ENCODE measurements at regions not wholly inside any gene's neighbourhood (a gene's known extent, or its start where the extent isn't known, plus 50 kb on each side); places are given as distances from the start of the nearest gene placed in this dataset.

DNA sequence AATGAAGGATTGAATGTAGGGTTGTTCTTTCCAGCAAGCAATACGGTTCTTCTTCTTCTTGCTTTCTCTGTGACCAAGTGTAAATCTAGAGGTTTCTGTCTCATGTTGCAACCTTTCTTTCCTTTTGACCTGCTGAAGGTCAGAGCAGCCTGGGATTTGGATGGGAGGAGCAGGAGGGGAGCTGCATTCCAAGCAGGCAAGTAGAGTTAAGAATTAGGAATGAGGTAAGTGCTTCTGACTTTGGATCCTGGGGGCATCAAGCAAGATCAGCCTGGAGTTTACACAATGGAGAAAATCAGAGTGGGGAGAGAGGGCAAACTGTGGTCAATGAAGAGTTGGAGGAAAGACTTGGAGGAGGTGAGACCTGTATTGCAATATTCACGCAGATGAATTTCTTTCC is 225.6 kb upstream of the ZBED5 start:
- POLR2A ChIA-PET: no interaction called here
- H3K4me1 ChIP-seq (ENCODE audit: control insufficient read depth, extremely low read depth, insufficient read depth, low read length): no peaks in the 10 kb centered on the region
- H3K27me3 ChIP-seq (ENCODE audit: control insufficient read depth in 2 of 2, insufficient read depth in 2 of 2, low read length in 2 of 2): peaks cover 0 to 3% of the 10 kb centered on the region in 2 experiments
- no peak overlapping the region for H2AFZ ChIP-seq (ENCODE audit: low read depth, low read length)
- H4K20me1 ChIP-seq (replicated peaks; ENCODE audit: control insufficient read depth, extremely low read depth, insufficient read depth, low read length): no peaks in the 10 kb centered on the region
- intact Hi-C loops (cut with micrococcal nuclease) (no loop called here), dilution Hi-C loops (cut with MboI; ENCODE audit: extremely low pct_ligation_motif_present, low sequenced_read_pairs) (no loop called here)
- H3K9me3 ChIP-seq (replicated peaks; ENCODE audit: control insufficient read depth, insufficient read depth, low read length): no peaks in the 10 kb centered on the region
- no TSS peak for BruUV-seq (replicated peaks)
- CTCF ChIA-PET: no interaction called here
- no peak overlapping the region for H3K27ac ChIP-seq (ENCODE audit: insufficient read depth, low read depth, low read length)
- no peaks in the 10 kb centered on the region for H3K36me3 ChIP-seq (ENCODE audit: control insufficient read depth in 2 of 2, extremely low read depth in 1 of 2, insufficient read depth in 2 of 2, low read length in 2 of 2)
- no peaks in the 10 kb centered on the region for H3K9me1 ChIP-seq (replicated peaks; ENCODE audit: control insufficient read depth, extremely low read depth, insufficient read depth, low read length)
- no peak for FAIRE-seq
- no peak for DNase-seq (ENCODE audit: low read depth, low spot score)
- H3K4me2 ChIP-seq (ENCODE audit: insufficient read depth, low read length): no peak overlapping the region
- H3K9ac ChIP-seq (replicated peaks; ENCODE audit: extremely low read depth, insufficient read depth, low read length): no peak overlapping the region
- TF ChIP-seq CTCF (IDR thresholded peaks at IDR 0.05; ENCODE audit: extremely low read depth in 1 of 2, insufficient read depth in 1 of 2, low read depth in 1 of 2, low read length in 2 of 2) (no peak), MYC (IDR thresholded peaks at IDR 0.05; ENCODE audit: low read depth, low read length) (no peak), POLR2A (IDR thresholded peaks at IDR 0.05; ENCODE audit: low read depth, low read length) (no peak), GATA2 (IDR thresholded peaks at IDR 0.05; ENCODE audit: insufficient read depth, insufficient read length, low read depth, low read length) (no peak), FOS (IDR thresholded peaks at IDR 0.05; ENCODE audit: borderline replicate concordance, insufficient read depth, low read length) (no peak), JUN (IDR thresholded peaks at IDR 0.05; ENCODE audit: borderline replicate concordance, insufficient read depth, insufficient read length, low read depth) (no peak), POLR2AphosphoS5 (IDR thresholded peaks at IDR 0.05; ENCODE audit: insufficient read depth, low read depth, low read length) (no peak), EZH2 (IDR thresholded peaks at IDR 0.05; ENCODE audit: borderline replicate concordance, low read depth, low read length, severe bottlenecking) (no peak), MAX (IDR thresholded peaks at IDR 0.05; ENCODE audit: insufficient read depth, insufficient read length) (no peak)
- no peaks in the 10 kb centered on the region for H3K79me2 ChIP-seq (ENCODE audit: control insufficient read depth, insufficient read depth, low read length)
- no peak overlapping the region for H3K4me3 ChIP-seq (replicated peaks in 1 of 3; ENCODE audit: insufficient read depth in 1 of 3, low read depth in 1 of 3, low read length in 3 of 3)
